ENCODE measurements at regions not wholly inside any gene's neighbourhood (a gene's known extent, or its start where the extent isn't known, plus 50 kb on each side); places are given as distances from the start of the nearest gene placed in this dataset.

- TF ChIP-seq POLR2A (conservative IDR thresholded peaks at IDR 0.05): no peak
- TF ChIP-seq, protein P1, sequence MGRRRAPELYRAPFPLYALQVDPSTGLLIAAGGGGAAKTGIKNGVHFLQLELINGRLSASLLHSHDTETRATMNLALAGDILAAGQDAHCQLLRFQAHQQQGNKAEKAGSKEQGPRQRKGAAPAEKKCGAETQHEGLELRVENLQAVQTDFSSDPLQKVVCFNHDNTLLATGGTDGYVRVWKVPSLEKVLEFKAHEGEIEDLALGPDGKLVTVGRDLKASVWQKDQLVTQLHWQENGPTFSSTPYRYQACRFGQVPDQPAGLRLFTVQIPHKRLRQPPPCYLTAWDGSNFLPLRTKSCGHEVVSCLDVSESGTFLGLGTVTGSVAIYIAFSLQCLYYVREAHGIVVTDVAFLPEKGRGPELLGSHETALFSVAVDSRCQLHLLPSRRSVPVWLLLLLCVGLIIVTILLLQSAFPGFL (CRISPR knock-in tag; IDR thresholded peaks at IDR 0.05): no peak
- TF ChIP-seq CTCF (IDR thresholded peaks at IDR 0.05 in 2 of 3, conservative IDR thresholded peaks at IDR 0.05 in 1 of 3; ENCODE audit: insufficient read depth in 2 of 3, low read depth in 1 of 3, low read length in 3 of 3): no peak
- no peak for TF ChIP-seq ZBED1 (IDR thresholded peaks at IDR 0.05)
- TF ChIP-seq XRCC5 (IDR thresholded peaks at IDR 0.05; ENCODE audit: low read depth, low read length): no peak
- TF ChIP-seq KLF13 (tag; IDR thresholded peaks at IDR 0.05; ENCODE audit: borderline replicate concordance, low read depth): no peak
Measured at GRCh38 chr4:24464566-24464965, 119.8 kb downstream of the DHX15 start.
